CD4-positive, alpha-beta T cell treated with Interleukin-15 for 4 hours (primary cell): ENCODE measurements at regions not wholly inside any gene's neighbourhood (a gene's known extent, or its start where the extent isn't known, plus 50 kb on each side); places are given as distances from the start of the nearest gene placed in this dataset.

Experiments
- DNase-seq: peaks from one replicate; pipeline ENCODE4 v3.0.0-alpha.2; 2020; ENCODE audit warnings: low spot score

GRCh38 chr17:79369001-79369400, 241.8 kb downstream of the RBFOX3 start:
- no peak for DNase-seq

- no peak for DNase-seq
These were observed 242.3 kb downstream of the RBFOX3 start for GRCh38 chr17:79368521-79368920.

- DNase-seq = no peak
These were observed 243.8 kb downstream of the RBFOX3 start for GRCh38 chr17:79366988-79367571.

GRCh38 chr17:79365836-79366770, 244.7 kb downstream of the RBFOX3 start:
- DNase-seq = no peak

GRCh38 chr17:79365351-79365750, 245.5 kb downstream of the RBFOX3 start:
- no peak for DNase-seq

GRCh38 chr17:79364315-79365094, 246.3 kb downstream of the RBFOX3 start:
- no peak for DNase-seq

GRCh38 chr17:79363552-79364275, 247.1 kb downstream of the RBFOX3 start:
- no peak for DNase-seq

GRCh38 chr17:79362772-79363305, 248.0 kb downstream of the RBFOX3 start:
- DNase-seq = no peak

GRCh38 chr17:79361873-79362771, 248.7 kb downstream of the RBFOX3 start:
- no peak for DNase-seq

- no peak for DNase-seq
These were observed 249.6 kb downstream of the RBFOX3 start for GRCh38 chr17:79361221-79361734.

GRCh38 chr17:79360196-79360595, 250.7 kb downstream of the RBFOX3 start:
- DNase-seq = no peak

- no peak for DNase-seq
These were observed 253.9 kb downstream of the RBFOX3 start for GRCh38 chr17:79356839-79357447.

- no peak for DNase-seq
These were observed 255.7 kb downstream of the RBFOX3 start for GRCh38 chr17:79355165-79355564.

GRCh38 chr17:79354173-79354820, 256.6 kb downstream of the RBFOX3 start:
- DNase-seq = no peak

- no peak for DNase-seq
These were observed 257.3 kb downstream of the RBFOX3 start for GRCh38 chr17:79353548-79353947.

- no peak for DNase-seq
These were observed 257.8 kb downstream of the RBFOX3 start for GRCh38 chr17:79353016-79353415.

GRCh38 chr17:79350533-79350932, 260.3 kb downstream of the RBFOX3 start:
- no peak for DNase-seq

- DNase-seq = no peak
These were observed 261.1 kb downstream of the RBFOX3 start for GRCh38 chr17:79349506-79350400.
